ENCODE measurements at regions not wholly inside any gene's neighbourhood (a gene's known extent, or its start where the extent isn't known, plus 50 kb on each side); places are given as distances from the start of the nearest gene placed in this dataset.

GRCh38 chr5:102099766-102100331, 196.2 kb downstream of the SLCO4C1 start (continued):
- TF ChIP-seq SKIL (CRISPR knock-in tag; IDR thresholded peaks at IDR 0.05; ENCODE audit: borderline replicate concordance) (peak; percentile 81), DR1 (CRISPR knock-in tag; IDR thresholded peaks at IDR 0.05) (no peak), ZGPAT (CRISPR knock-in tag; IDR thresholded peaks at IDR 0.05) (peak; percentile 91), AKNA (CRISPR knock-in tag; IDR thresholded peaks at IDR 0.05; ENCODE audit: borderline replicate concordance) (no peak), ZNF335 (CRISPR knock-in tag; IDR thresholded peaks at IDR 0.05) (peak; percentile 81), RFX1 (IDR thresholded peaks at IDR 0.05) (no peak), EZH2 (conservative IDR thresholded peaks at IDR 0.05; ENCODE audit: low read depth, low read length) (no peak), PAX8 (CRISPR knock-in tag; IDR thresholded peaks at IDR 0.05; ENCODE audit: borderline replicate concordance) (no peak), MAFF (IDR thresholded peaks at IDR 0.05; ENCODE audit: low read depth, low read length) (no peak), MATR3 (CRISPR knock-in tag; IDR thresholded peaks at IDR 0.05) (no peak), ETV5 (CRISPR knock-in tag; IDR thresholded peaks at IDR 0.05; ENCODE audit: borderline replicate concordance) (peak; percentile 92; the same call in 1 of the 2 replicates), DMTF1 (CRISPR knock-in tag; IDR thresholded peaks at IDR 0.05) (no peak), ZNF746 (CRISPR knock-in tag; IDR thresholded peaks at IDR 0.05) (0 out of 2 replicates have a peak, but pooled peaks have one; percentile 22), ZBTB7A (CRISPR knock-in tag; IDR thresholded peaks at IDR 0.05) (peak; percentile 71), ZMAT3 (CRISPR knock-in tag; conservative IDR thresholded peaks at IDR 0.05) (no peak), ZNF766 (CRISPR knock-in tag; IDR thresholded peaks at IDR 0.05; ENCODE audit: borderline replicate concordance) (no peak), ZXDC (CRISPR knock-in tag; IDR thresholded peaks at IDR 0.05) (0 out of 2 replicates have a peak, but pooled peaks have one; percentile 31)
